ENCODE measurements at regions not wholly inside any gene's neighbourhood (a gene's known extent, or its start where the extent isn't known, plus 50 kb on each side); places are given as distances from the start of the nearest gene placed in this dataset.

- Histone ChIP-seq H3K4me2 (ENCODE audit: low read depth, low read length) (no peak overlapping the region), H3K27me3 (ENCODE audit: control insufficient read depth in 1 of 2, insufficient read depth in 2 of 2, low read length in 2 of 2) (no peaks in the 10 kb centered on the region), H3K4me3 (replicated peaks in 1 of 3; ENCODE audit: insufficient read depth in 1 of 3, low read depth in 2 of 3, low read length in 3 of 3) (no peak overlapping the region), H3K9me3 (ENCODE audit: low read length) (no peaks in the 10 kb centered on the region), H3K36me3 (replicated peaks in 1 of 2; ENCODE audit: control insufficient read depth in 1 of 2, insufficient read depth in 2 of 2, low read length in 2 of 2) (no peaks in the 10 kb centered on the region), H3K9ac (ENCODE audit: insufficient read depth, low read depth, low read length) (no peak overlapping the region), H4K20me1 (ENCODE audit: insufficient read depth, low read length) (no peaks in the 10 kb centered on the region), H2AFZ (ENCODE audit: low read length) (no peak overlapping the region), H3K4me1 (ENCODE audit: insufficient read depth, low read length) (no peaks in the 10 kb centered on the region), H3K79me2 (ENCODE audit: insufficient read depth, low read length) (no peaks in the 10 kb centered on the region), H3K27ac (ENCODE audit: extremely low read length, insufficient read depth, low read length) (no peak overlapping the region)
- DNase-seq (ENCODE audit: low spot score) (no peak), FAIRE-seq (no peak), ATAC-seq (no peak)
- intact Hi-C loops (cut with micrococcal nuclease; ENCODE audit: unreplicated experiment) = no loop called here
- no peak for TF ChIP-seq YEATS2 (CRISPR knock-in tag; IDR thresholded peaks at IDR 0.05; ENCODE audit: borderline replicate concordance)
- in situ Hi-C loops (cut with HindIII; ENCODE audit: extremely low pct_ligation_motif_present, low pct_unique_long_range_greater_than_20kb) = no loop called here
- BruUV-seq (replicated peaks) = no TSS peak
- ChIA-PET POLR2A (no interaction called here), CTCF (ENCODE audit: low intra/inter-chr PET ratio, low total read pairs) (no interaction called here)
- 17% methylated on average over 3 of the region's 3 CpGs for WGBS (ENCODE audit: low lambda C conversion rate)
Observed at GRCh38 chr2:102978091-102978490, 216.3 kb downstream of the TMEM182 start.

DNA sequence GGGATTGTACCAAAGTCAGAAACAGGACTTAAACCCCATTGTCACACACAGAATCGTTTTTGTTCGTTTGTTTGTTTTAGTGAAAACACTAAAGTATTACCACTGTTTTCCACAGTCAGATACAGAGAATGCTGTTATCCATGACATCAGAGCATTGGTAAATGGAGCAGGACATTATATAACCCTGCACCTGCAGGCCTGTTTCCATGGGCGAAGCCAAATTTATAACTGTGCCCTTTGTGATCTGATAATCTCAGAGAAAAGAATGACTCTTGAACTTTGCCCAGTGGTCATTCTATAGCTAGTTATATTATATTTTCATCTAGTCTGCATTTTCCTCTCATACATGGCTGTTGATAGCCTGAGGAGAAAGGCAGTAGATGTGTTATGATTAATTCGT, 217.6 kb downstream of the TMEM182 start:
- intact Hi-C loops (cut with micrococcal nuclease; ENCODE audit: unreplicated experiment) (no loop called here), in situ Hi-C loops (cut with HindIII; ENCODE audit: extremely low pct_ligation_motif_present, low pct_unique_long_range_greater_than_20kb) (no loop called here)
- H2AFZ ChIP-seq (ENCODE audit: low read length) = no peak overlapping the region
- POLR2A ChIA-PET = no interaction called here
- H3K36me3 ChIP-seq (replicated peaks in 1 of 2; ENCODE audit: control insufficient read depth in 1 of 2, insufficient read depth in 2 of 2, low read length in 2 of 2) = no peaks in the 10 kb centered on the region
- BruUV-seq (replicated peaks) = no TSS peak
- H3K79me2 ChIP-seq (ENCODE audit: insufficient read depth, low read length) = no peaks in the 10 kb centered on the region
- CTCF ChIA-PET (ENCODE audit: low intra/inter-chr PET ratio, low total read pairs) = no interaction called here
- H3K4me2 ChIP-seq (ENCODE audit: low read depth, low read length) = no peak overlapping the region
- FAIRE-seq (no peak), ATAC-seq (no peak), DNase-seq (ENCODE audit: low spot score) (no peak)
- no peaks in the 10 kb centered on the region for H3K4me1 ChIP-seq (ENCODE audit: insufficient read depth, low read length)
- H3K9ac ChIP-seq (ENCODE audit: insufficient read depth, low read depth, low read length) = no peak overlapping the region
- H3K27ac ChIP-seq (ENCODE audit: extremely low read length, insufficient read depth, low read length) = no peak overlapping the region
- no peaks in the 10 kb centered on the region for H3K27me3 ChIP-seq (ENCODE audit: control insufficient read depth in 1 of 2, insufficient read depth in 2 of 2, low read length in 2 of 2)
- H4K20me1 ChIP-seq (ENCODE audit: insufficient read depth, low read length) = no peaks in the 10 kb centered on the region
- TF ChIP-seq HNF4A (CRISPR knock-in tag; IDR thresholded peaks at IDR 0.05) (no peak), FOXA1 (IDR thresholded peaks at IDR 0.05) (no peak), FOXA1 (CRISPR knock-in tag; IDR thresholded peaks at IDR 0.05) (no peak), MEIS2 (CRISPR knock-in tag; IDR thresholded peaks at IDR 0.05) (no peak), TAF1 (CRISPR knock-in tag; IDR thresholded peaks at IDR 0.05) (no peak), EED (CRISPR knock-in tag; IDR thresholded peaks at IDR 0.05) (no peak), NR0B2 (CRISPR knock-in tag; IDR thresholded peaks at IDR 0.05) (no peak)
- TF ChIP-seq, protein P1, sequence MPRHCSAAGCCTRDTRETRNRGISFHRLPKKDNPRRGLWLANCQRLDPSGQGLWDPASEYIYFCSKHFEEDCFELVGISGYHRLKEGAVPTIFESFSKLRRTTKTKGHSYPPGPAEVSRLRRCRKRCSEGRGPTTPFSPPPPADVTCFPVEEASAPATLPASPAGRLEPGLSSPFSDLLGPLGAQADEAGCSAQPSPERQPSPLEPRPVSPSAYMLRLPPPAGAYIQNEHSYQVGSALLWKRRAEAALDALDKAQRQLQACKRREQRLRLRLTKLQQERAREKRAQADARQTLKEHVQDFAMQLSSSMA (CRISPR knock-in tag; IDR thresholded peaks at IDR 0.05) = no peak
- TF ChIP-seq, protein P2, sequence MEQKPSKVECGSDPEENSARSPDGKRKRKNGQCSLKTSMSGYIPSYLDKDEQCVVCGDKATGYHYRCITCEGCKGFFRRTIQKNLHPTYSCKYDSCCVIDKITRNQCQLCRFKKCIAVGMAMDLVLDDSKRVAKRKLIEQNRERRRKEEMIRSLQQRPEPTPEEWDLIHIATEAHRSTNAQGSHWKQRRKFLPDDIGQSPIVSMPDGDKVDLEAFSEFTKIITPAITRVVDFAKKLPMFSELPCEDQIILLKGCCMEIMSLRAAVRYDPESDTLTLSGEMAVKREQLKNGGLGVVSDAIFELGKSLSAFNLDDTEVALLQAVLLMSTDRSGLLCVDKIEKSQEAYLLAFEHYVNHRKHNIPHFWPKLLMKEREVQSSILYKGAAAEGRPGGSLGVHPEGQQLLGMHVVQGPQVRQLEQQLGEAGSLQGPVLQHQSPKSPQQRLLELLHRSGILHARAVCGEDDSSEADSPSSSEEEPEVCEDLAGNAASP (CRISPR knock-in tag; IDR thresholded peaks at IDR 0.05; ENCODE audit: borderline replicate concordance) = no peak
- TF ChIP-seq, protein P3, sequence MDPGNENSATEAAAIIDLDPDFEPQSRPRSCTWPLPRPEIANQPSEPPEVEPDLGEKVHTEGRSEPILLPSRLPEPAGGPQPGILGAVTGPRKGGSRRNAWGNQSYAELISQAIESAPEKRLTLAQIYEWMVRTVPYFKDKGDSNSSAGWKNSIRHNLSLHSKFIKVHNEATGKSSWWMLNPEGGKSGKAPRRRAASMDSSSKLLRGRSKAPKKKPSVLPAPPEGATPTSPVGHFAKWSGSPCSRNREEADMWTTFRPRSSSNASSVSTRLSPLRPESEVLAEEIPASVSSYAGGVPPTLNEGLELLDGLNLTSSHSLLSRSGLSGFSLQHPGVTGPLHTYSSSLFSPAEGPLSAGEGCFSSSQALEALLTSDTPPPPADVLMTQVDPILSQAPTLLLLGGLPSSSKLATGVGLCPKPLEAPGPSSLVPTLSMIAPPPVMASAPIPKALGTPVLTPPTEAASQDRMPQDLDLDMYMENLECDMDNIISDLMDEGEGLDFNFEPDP (CRISPR knock-in tag; conservative IDR thresholded peaks at IDR 0.05) = no peak
- H3K9me3 ChIP-seq (ENCODE audit: low read length) = no peaks in the 10 kb centered on the region
- WGBS (ENCODE audit: low lambda C conversion rate) = 2% methylated on average over 4 of the region's 4 CpGs
- H3K4me3 ChIP-seq (replicated peaks in 1 of 3; ENCODE audit: insufficient read depth in 1 of 3, low read depth in 2 of 3, low read length in 3 of 3) = no peak overlapping the region
